ENCODE measurements at regions not wholly inside any gene's neighbourhood (a gene's known extent, or its start where the extent isn't known, plus 50 kb on each side); places are given as distances from the start of the nearest gene placed in this dataset.

DNA sequence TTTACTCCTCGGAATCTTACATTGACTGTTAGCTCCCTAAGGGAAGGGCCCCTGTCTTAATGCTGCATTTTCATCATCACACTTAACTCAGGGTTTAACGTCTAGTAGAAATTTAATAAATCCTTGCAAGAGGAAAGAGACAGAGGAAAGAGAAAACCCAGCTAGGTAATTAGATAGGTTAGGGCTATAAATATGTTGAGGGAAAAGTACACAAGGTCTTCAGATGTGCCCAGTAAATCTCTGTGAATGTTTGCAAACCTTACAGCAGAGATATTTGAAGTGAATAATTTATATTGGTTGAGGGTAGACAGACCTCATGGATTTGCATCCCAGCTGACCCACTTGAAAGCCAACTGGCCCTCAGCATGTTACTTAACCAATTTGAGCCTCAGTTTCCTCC, 315.5 kb upstream of the NPVF start:
- H2AFZ ChIP-seq (ENCODE audit: low read depth, low read length), result no peak overlapping the region
- no peaks in the 10 kb centered on the region for H3K9me2 ChIP-seq (ENCODE audit: insufficient read depth, low read length)
- no peak overlapping the region for H3K27ac ChIP-seq (ENCODE audit: low read length)
- H3K27me3 ChIP-seq (ENCODE audit: insufficient read depth, low read depth, low read length), result no peaks in the 10 kb centered on the region
- H3K4me2 ChIP-seq (ENCODE audit: low read length), result no peak overlapping the region
- H4K20me1 ChIP-seq (ENCODE audit: insufficient read depth), result no peaks in the 10 kb centered on the region
- H3K36me3 ChIP-seq (ENCODE audit: insufficient read depth, low read length), result no peaks in the 10 kb centered on the region
- TF ChIP-seq EZH2 (IDR thresholded peaks at IDR 0.05; ENCODE audit: borderline replicate concordance, insufficient read depth, low read length, poor library complexity, severe bottlenecking) (no peak), RAD21 (conservative IDR thresholded peaks at IDR 0.05) (no peak), TAF1 (IDR thresholded peaks at IDR 0.05; ENCODE audit: low read depth) (no peak)
- TF ChIP-seq, protein P1, sequence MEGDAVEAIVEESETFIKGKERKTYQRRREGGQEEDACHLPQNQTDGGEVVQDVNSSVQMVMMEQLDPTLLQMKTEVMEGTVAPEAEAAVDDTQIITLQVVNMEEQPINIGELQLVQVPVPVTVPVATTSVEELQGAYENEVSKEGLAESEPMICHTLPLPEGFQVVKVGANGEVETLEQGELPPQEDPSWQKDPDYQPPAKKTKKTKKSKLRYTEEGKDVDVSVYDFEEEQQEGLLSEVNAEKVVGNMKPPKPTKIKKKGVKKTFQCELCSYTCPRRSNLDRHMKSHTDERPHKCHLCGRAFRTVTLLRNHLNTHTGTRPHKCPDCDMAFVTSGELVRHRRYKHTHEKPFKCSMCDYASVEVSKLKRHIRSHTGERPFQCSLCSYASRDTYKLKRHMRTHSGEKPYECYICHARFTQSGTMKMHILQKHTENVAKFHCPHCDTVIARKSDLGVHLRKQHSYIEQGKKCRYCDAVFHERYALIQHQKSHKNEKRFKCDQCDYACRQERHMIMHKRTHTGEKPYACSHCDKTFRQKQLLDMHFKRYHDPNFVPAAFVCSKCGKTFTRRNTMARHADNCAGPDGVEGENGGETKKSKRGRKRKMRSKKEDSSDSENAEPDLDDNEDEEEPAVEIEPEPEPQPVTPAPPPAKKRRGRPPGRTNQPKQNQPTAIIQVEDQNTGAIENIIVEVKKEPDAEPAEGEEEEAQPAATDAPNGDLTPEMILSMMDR (IDR thresholded peaks at IDR 0.05; ENCODE audit: poor library complexity, severe bottlenecking), result no peak
- H3K9ac ChIP-seq (ENCODE audit: low read length), result no peak overlapping the region
- no peak overlapping the region for H3K4me3 ChIP-seq (ENCODE audit: low read length)
- H3F3A ChIP-seq (ENCODE audit: insufficient read depth, low read length, poor library complexity, severe bottlenecking), result no peaks in the 10 kb centered on the region
- H3K79me2 ChIP-seq (replicated peaks; ENCODE audit: insufficient read depth, low read length), result no peaks in the 10 kb centered on the region
- no peaks in the 10 kb centered on the region for H3K9me3 ChIP-seq (ENCODE audit: low read length)

DNA sequence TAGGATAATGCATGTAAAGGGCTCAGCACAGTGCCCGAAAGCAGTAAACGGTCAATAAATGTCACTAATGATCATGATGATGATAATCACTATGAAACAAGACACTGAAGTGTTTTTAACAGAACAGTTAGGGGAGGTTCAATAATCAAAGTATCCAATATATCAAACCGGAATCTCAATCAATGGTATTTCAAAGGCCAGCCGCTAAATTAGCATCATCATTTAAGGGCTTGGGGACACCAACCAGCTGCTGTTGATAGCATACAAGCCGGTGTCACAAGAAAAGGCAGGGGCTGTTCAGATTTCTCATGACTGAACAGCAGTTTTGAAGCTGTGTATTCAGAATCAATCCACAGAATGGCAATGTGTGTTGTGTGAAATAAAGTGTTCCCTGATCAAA, 316.0 kb upstream of the NPVF start:
- Histone ChIP-seq H3K4me3 (ENCODE audit: low read length) (no peak overlapping the region), H3K4me2 (ENCODE audit: low read length) (no peak overlapping the region), H3K9me3 (ENCODE audit: low read length) (no peaks in the 10 kb centered on the region), H3K27me3 (ENCODE audit: insufficient read depth, low read depth, low read length) (no peaks in the 10 kb centered on the region), H4K20me1 (ENCODE audit: insufficient read depth) (no peaks in the 10 kb centered on the region), H3F3A (ENCODE audit: insufficient read depth, low read length, poor library complexity, severe bottlenecking) (no peaks in the 10 kb centered on the region), H3K9me2 (ENCODE audit: insufficient read depth, low read length) (no peaks in the 10 kb centered on the region), H2AFZ (ENCODE audit: low read depth, low read length) (no peak overlapping the region), H3K79me2 (replicated peaks; ENCODE audit: insufficient read depth, low read length) (no peaks in the 10 kb centered on the region), H3K36me3 (ENCODE audit: insufficient read depth, low read length) (no peaks in the 10 kb centered on the region), H3K9ac (ENCODE audit: low read length) (no peak overlapping the region), H3K27ac (ENCODE audit: low read length) (no peak overlapping the region)
- TF ChIP-seq MXI1 (conservative IDR thresholded peaks at IDR 0.05; ENCODE audit: poor library complexity, severe bottlenecking) (no peak), EZH2 (IDR thresholded peaks at IDR 0.05; ENCODE audit: borderline replicate concordance, insufficient read depth, low read length, poor library complexity, severe bottlenecking) (no peak), RAD21 (conservative IDR thresholded peaks at IDR 0.05) (no peak), POLR2AphosphoS5 (IDR thresholded peaks at IDR 0.05) (no peak)
- TF ChIP-seq, protein P2, sequence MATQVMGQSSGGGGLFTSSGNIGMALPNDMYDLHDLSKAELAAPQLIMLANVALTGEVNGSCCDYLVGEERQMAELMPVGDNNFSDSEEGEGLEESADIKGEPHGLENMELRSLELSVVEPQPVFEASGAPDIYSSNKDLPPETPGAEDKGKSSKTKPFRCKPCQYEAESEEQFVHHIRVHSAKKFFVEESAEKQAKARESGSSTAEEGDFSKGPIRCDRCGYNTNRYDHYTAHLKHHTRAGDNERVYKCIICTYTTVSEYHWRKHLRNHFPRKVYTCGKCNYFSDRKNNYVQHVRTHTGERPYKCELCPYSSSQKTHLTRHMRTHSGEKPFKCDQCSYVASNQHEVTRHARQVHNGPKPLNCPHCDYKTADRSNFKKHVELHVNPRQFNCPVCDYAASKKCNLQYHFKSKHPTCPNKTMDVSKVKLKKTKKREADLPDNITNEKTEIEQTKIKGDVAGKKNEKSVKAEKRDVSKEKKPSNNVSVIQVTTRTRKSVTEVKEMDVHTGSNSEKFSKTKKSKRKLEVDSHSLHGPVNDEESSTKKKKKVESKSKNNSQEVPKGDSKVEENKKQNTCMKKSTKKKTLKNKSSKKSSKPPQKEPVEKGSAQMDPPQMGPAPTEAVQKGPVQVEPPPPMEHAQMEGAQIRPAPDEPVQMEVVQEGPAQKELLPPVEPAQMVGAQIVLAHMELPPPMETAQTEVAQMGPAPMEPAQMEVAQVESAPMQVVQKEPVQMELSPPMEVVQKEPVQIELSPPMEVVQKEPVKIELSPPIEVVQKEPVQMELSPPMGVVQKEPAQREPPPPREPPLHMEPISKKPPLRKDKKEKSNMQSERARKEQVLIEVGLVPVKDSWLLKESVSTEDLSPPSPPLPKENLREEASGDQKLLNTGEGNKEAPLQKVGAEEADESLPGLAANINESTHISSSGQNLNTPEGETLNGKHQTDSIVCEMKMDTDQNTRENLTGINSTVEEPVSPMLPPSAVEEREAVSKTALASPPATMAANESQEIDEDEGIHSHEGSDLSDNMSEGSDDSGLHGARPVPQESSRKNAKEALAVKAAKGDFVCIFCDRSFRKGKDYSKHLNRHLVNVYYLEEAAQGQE (IDR thresholded peaks at IDR 0.05; ENCODE audit: borderline replicate concordance), result no peak

DNA sequence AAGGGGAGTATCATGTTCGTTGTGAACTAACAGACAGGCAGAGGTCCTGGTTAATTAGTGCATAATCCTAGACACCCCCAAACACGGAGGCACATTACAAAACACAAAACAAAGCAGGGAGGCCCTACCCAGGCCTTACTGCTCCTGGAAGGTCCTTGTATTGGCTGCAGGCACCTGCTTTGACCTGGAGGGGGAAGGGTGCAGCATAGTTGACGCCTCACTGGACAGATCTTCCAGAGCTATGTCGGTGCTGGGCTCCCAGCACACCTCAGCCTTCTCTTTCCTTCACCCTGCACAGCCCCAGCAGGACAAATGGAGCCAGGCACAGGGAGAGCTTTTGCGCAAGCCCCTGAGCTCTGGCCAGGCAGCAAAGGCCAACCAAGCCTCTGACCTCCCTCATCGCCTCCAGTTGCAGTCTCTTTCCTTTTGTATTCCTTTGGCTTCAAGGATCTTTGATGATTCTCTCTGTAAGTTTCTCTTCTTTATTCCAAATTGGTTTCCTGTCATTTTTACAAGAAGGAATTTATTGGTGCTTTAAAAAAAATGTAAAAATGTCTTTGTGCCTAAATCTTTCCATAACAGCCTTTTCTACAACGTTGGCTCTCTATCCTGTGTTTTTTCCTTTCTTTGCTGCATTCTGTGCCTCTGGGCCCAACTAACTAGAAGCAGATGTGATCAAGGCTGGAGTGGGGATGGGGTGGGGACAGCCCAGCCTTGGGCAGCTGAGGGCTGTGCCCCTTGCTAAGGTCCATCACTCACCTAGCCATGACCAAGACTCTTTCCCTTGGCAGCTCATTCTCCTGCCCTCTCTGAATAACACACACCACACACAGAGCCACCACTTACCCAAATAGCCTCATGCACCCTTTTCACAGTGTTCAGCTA, 317.1 kb upstream of the NPVF start:
- H3K27me3 ChIP-seq (ENCODE audit: insufficient read depth, low read depth, low read length), result no peaks in the 10 kb centered on the region
- H3K9me3 ChIP-seq (ENCODE audit: low read length), result no peaks in the 10 kb centered on the region
- no peaks in the 10 kb centered on the region for H3K9me2 ChIP-seq (ENCODE audit: insufficient read depth, low read length)
- H3K4me2 ChIP-seq (ENCODE audit: low read length), result no peak overlapping the region
- H2AFZ ChIP-seq (ENCODE audit: low read depth, low read length), result no peak overlapping the region
- no peak overlapping the region for H3K4me3 ChIP-seq (ENCODE audit: low read length)
- no peaks in the 10 kb centered on the region for H3K79me2 ChIP-seq (replicated peaks; ENCODE audit: insufficient read depth, low read length)
- H3K27ac ChIP-seq (ENCODE audit: low read length), result no peak overlapping the region
- no peaks in the 10 kb centered on the region for H3K36me3 ChIP-seq (ENCODE audit: insufficient read depth, low read length)
- H3F3A ChIP-seq (ENCODE audit: insufficient read depth, low read length, poor library complexity, severe bottlenecking), result no peaks in the 10 kb centered on the region
- H3K9ac ChIP-seq (ENCODE audit: low read length), result no peak overlapping the region
- no peaks in the 10 kb centered on the region for H4K20me1 ChIP-seq (ENCODE audit: insufficient read depth)
- TF ChIP-seq EZH2 (IDR thresholded peaks at IDR 0.05; ENCODE audit: borderline replicate concordance, insufficient read depth, low read length, poor library complexity, severe bottlenecking), result no peak
- TF ChIP-seq, protein P1 (IDR thresholded peaks at IDR 0.05; ENCODE audit: poor library complexity, severe bottlenecking), result no peak
- TF ChIP-seq, protein P2 (IDR thresholded peaks at IDR 0.05; ENCODE audit: borderline replicate concordance), result no peak
- TF ChIP-seq RAD21 (conservative IDR thresholded peaks at IDR 0.05), result no peak
- no peak for TF ChIP-seq POLR2AphosphoS5 (IDR thresholded peaks at IDR 0.05)
- no peak for TF ChIP-seq MXI1 (conservative IDR thresholded peaks at IDR 0.05; ENCODE audit: poor library complexity, severe bottlenecking)
- TF ChIP-seq EP300 (conservative IDR thresholded peaks at IDR 0.05; ENCODE audit: poor library complexity, severe bottlenecking), result no peak

Data from neural cell (in vitro differentiated cells).